ENCODE measurements at regions not wholly inside any gene's neighbourhood (a gene's known extent, or its start where the extent isn't known, plus 50 kb on each side); places are given as distances from the start of the nearest gene placed in this dataset.
"Not testable (repeated sequence)": the region's sequence is repeated elsewhere in the genome, so short reads cannot be mapped to it uniquely, and the experiment has no call there.

DNA sequence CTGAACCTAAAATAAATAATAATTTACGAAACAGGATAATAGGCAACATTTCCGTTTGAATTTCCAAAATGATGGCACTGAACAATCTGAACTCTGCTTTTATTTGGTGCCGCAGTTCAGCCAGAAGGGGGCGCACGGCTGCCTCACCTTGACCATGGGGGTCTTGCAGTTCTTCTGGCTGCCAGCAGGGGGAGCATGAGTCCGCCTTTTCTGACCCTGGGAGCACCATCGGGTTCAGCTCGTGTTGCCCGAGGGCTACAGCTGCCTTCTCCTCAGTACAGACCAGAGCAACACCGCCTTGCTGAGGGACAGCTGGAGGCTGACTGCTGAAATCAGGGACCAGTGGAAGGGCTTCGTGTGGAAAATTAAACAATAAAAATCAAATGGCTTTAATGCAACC is 420.3 kb downstream of the CDY2B start:
- TF ChIP-seq, protein P1, sequence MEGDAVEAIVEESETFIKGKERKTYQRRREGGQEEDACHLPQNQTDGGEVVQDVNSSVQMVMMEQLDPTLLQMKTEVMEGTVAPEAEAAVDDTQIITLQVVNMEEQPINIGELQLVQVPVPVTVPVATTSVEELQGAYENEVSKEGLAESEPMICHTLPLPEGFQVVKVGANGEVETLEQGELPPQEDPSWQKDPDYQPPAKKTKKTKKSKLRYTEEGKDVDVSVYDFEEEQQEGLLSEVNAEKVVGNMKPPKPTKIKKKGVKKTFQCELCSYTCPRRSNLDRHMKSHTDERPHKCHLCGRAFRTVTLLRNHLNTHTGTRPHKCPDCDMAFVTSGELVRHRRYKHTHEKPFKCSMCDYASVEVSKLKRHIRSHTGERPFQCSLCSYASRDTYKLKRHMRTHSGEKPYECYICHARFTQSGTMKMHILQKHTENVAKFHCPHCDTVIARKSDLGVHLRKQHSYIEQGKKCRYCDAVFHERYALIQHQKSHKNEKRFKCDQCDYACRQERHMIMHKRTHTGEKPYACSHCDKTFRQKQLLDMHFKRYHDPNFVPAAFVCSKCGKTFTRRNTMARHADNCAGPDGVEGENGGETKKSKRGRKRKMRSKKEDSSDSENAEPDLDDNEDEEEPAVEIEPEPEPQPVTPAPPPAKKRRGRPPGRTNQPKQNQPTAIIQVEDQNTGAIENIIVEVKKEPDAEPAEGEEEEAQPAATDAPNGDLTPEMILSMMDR (IDR thresholded peaks at IDR 0.05; ENCODE audit: low read depth, low read length, missing input control) = not testable (repeated sequence)
- TF ChIP-seq GABPA (IDR thresholded peaks at IDR 0.05 in 1 of 2, conservative IDR thresholded peaks at IDR 0.05 in 1 of 2); FOXA1 (IDR thresholded peaks at IDR 0.05); HNF4A (conservative IDR thresholded peaks at IDR 0.05); JUND (IDR thresholded peaks at IDR 0.05); RAD21 (IDR thresholded peaks at IDR 0.05); SP1 (IDR thresholded peaks at IDR 0.05); NR2F2 (IDR thresholded peaks at IDR 0.05); EGR1 (IDR thresholded peaks at IDR 0.05; ENCODE audit: low read depth in 2 of 2): not testable (repeated sequence)
- TF ChIP-seq, protein P2, sequence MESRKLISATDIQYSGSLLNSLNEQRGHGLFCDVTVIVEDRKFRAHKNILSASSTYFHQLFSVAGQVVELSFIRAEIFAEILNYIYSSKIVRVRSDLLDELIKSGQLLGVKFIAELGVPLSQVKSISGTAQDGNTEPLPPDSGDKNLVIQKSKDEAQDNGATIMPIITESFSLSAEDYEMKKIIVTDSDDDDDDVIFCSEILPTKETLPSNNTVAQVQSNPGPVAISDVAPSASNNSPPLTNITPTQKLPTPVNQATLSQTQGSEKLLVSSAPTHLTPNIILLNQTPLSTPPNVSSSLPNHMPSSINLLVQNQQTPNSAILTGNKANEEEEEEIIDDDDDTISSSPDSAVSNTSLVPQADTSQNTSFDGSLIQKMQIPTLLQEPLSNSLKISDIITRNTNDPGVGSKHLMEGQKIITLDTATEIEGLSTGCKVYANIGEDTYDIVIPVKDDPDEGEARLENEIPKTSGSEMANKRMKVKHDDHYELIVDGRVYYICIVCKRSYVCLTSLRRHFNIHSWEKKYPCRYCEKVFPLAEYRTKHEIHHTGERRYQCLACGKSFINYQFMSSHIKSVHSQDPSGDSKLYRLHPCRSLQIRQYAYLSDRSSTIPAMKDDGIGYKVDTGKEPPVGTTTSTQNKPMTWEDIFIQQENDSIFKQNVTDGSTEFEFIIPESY (IDR thresholded peaks at IDR 0.05) = not testable (repeated sequence)
- TF ChIP-seq, protein P3, sequence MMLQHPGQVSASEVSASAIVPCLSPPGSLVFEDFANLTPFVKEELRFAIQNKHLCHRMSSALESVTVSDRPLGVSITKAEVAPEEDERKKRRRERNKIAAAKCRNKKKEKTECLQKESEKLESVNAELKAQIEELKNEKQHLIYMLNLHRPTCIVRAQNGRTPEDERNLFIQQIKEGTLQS (IDR thresholded peaks at IDR 0.05) = not testable (repeated sequence)
- TF ChIP-seq, protein P4, sequence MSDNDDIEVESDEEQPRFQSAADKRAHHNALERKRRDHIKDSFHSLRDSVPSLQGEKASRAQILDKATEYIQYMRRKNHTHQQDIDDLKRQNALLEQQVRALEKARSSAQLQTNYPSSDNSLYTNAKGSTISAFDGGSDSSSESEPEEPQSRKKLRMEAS (IDR thresholded peaks at IDR 0.05) = not testable (repeated sequence)

Measured in liver (tissue), 3 donors.